Tibial artery (tissue), 4 donors: ENCODE measurements at regions not wholly inside any gene's neighbourhood (a gene's known extent, or its start where the extent isn't known, plus 50 kb on each side); places are given as distances from the start of the nearest gene placed in this dataset.
"Not testable (repeated sequence)": the region's sequence is repeated elsewhere in the genome, so short reads cannot be mapped to it uniquely, and the experiment has no call there.

ENCODE experiments used
- DNase-seq, 2 donors: peaks; one replicate each; pipeline ENCODE4 v3.0.0-alpha.2; 2019
- H3K27ac ChIP-seq, 2 donors: fragments of 200-600 bp; sonication (generic) in 1 of 2; 1 replicate in 1 of 2; 2 replicates in 1 of 2; pipeline ENCODE4 v1.5.1; 2018 to 2019; ENCODE audit warnings: mild to moderate bottlenecking in 1 of 2
- H3K27me3 ChIP-seq, 2 donors: fragments of 200-600 bp; sonication (generic) in 1 of 2; one replicate each; pipeline versions ENCODE4 v1.5.1 to v1.6.0; 2016 to 2019
- H3K36me3 ChIP-seq, 3 donors: fragments of 200-600 bp; sonication (generic) in 2 of 3; one replicate each; pipeline ENCODE4 v1.5.1; 2016 to 2019; ENCODE audit warnings: mild to moderate bottlenecking in 2 of 3
- H3K4me1 ChIP-seq, 4 donors: fragments of 200-600 bp; sonication (generic) in 2 of 4; 1 replicate in 3 of 4; 2 replicates in 1 of 4; pipeline ENCODE4 v1.5.1; 2016 to 2019
- H3K4me3 ChIP-seq, 2 donors: fragments of 200-600 bp; sonication (generic) in 1 of 2; 1 replicate in 1 of 2; 2 replicates in 1 of 2; pipeline ENCODE4 v1.5.1; 2018 to 2019; ENCODE audit warnings: mild to moderate bottlenecking in 2 of 2
- H3K9me3 ChIP-seq, 3 donors: fragments of 200-600 bp; sonication (generic) in 1 of 3; one replicate each; pipeline ENCODE4 v1.5.1; 2016 to 2019
- CTCF ChIP-seq, 2 experiments: fragments of 200-600 bp in 1 of 2; fragments of 450-650 bp in 1 of 2; IDR thresholded peaks; one replicate each; pipeline ENCODE4 v1.5.1; 2017 to 2019; ENCODE audit warnings: antibody characterized with exemption in 2 of 2, mild to moderate bottlenecking in 1 of 2, moderate library complexity in 1 of 2
- intact Hi-C: fragments of 100-400 bp; cut with DNase I; formaldehyde crosslinking; loops from one replicate; pipeline ENCODE4 v1.15.0; 2023; ENCODE audit warnings: low total_unique reads

GRCh38 chr9:134530724-134531123 is 110.9 kb upstream of the COL5A1 start:
- no peaks in the 10 kb centered on the region for H3K4me1 ChIP-seq
- no peak overlapping the region for H3K4me3 ChIP-seq
- H3K27ac ChIP-seq: no peak overlapping the region
- H3K36me3 ChIP-seq: no peaks in the 10 kb centered on the region
- TF ChIP-seq CTCF (IDR thresholded peaks at IDR 0.05): no peak
- peaks cover 0 to 27% of the 10 kb centered on the region in 2 donors for H3K27me3 ChIP-seq
- DNase-seq: no peak
- H3K9me3 ChIP-seq: peaks cover 0 to 23% (median 7%) of the 10 kb centered on the region in 3 donors
- intact Hi-C loops: no loop called here

- Histone ChIP-seq H3K9me3 (peaks cover 0 to 23% (median 7%) of the 10 kb centered on the region in 3 donors), H3K36me3 (no peaks in the 10 kb centered on the region), H3K4me1 (no peaks in the 10 kb centered on the region), H3K4me3 (no peak overlapping the region), H3K27me3 (peaks cover 0 to 29% of the 10 kb centered on the region in 2 donors), H3K27ac (no peak overlapping the region)
- no peak for DNase-seq
- intact Hi-C loops: no loop called here
- TF ChIP-seq CTCF (IDR thresholded peaks at IDR 0.05): no peak
These were observed 110.2 kb upstream of the COL5A1 start for GRCh38 chr9:134531220-134531970.

- no peak for DNase-seq
- intact Hi-C loops: no loop called here
- Histone ChIP-seq H3K27ac (no peak overlapping the region), H3K36me3 (no peaks in the 10 kb centered on the region), H3K4me3 (no peak overlapping the region), H3K4me1 (no peaks in the 10 kb centered on the region), H3K27me3 (peaks cover 0 to 31% of the 10 kb centered on the region in 2 donors), H3K9me3 (peaks cover 0 to 23% (median 7%) of the 10 kb centered on the region in 3 donors)
- no peak for TF ChIP-seq CTCF (IDR thresholded peaks at IDR 0.05)
These were observed 109.5 kb upstream of the COL5A1 start for GRCh38 chr9:134532084-134532483.

- H3K4me1 ChIP-seq, H3K36me3 ChIP-seq, intact Hi-C loops, DNase-seq, H3K27ac ChIP-seq, H3K4me3 ChIP-seq: not testable (repeated sequence)
- H3K27me3 ChIP-seq: peaks cover 0 to 31% of the 10 kb centered on the region in 2 donors
- peaks cover 0 to 23% (median 7%) of the 10 kb centered on the region in 3 donors for H3K9me3 ChIP-seq
These were observed 108.9 kb upstream of the COL5A1 start for GRCh38 chr9:134532661-134533060.

GRCh38 chr9:134533850-134534588 is 107.6 kb upstream of the COL5A1 start:
- DNase-seq: no peak
- no peaks in the 10 kb centered on the region for H3K36me3 ChIP-seq
- H3K9me3 ChIP-seq: peaks cover 0 to 23% (median 7%) of the 10 kb centered on the region in 3 donors
- H3K27ac ChIP-seq: no peak overlapping the region
- peaks cover 0 to 31% of the 10 kb centered on the region in 2 donors for H3K27me3 ChIP-seq
- TF ChIP-seq CTCF (IDR thresholded peaks at IDR 0.05): no peak
- intact Hi-C loops: no loop called here
- no peaks in the 10 kb centered on the region for H3K4me1 ChIP-seq
- no peak overlapping the region for H3K4me3 ChIP-seq

- no peak overlapping the region for H3K27ac ChIP-seq
- no peaks in the 10 kb centered on the region for H3K4me1 ChIP-seq
- TF ChIP-seq CTCF (IDR thresholded peaks at IDR 0.05): no peak
- peaks cover 0 to 31% of the 10 kb centered on the region in 2 donors for H3K27me3 ChIP-seq
- H3K9me3 ChIP-seq: peaks cover 0 to 23% (median 7%) of the 10 kb centered on the region in 3 donors
- no peak overlapping the region for H3K4me3 ChIP-seq
- DNase-seq: no peak
- H3K36me3 ChIP-seq: no peaks in the 10 kb centered on the region
- intact Hi-C loops: no loop called here
These were observed 106.9 kb upstream of the COL5A1 start for GRCh38 chr9:134534661-134535080.
